Neural crest cell (in vitro differentiated cells): ENCODE measurements at regions not wholly inside any gene's neighbourhood (a gene's known extent, or its start where the extent isn't known, plus 50 kb on each side); places are given as distances from the start of the nearest gene placed in this dataset.

ENCODE experiments used
- DNase-seq: peaks from one replicate; pipeline ENCODE4 v3.0.0; 2021; ENCODE audit warnings: low read depth, mixed read lengths, low spot score
- H3K27ac Mint-ChIP-seq: one replicate; pipeline ENCODE4 v1.8.0; 2021; ENCODE audit warnings: mild to moderate bottlenecking, mixed read lengths; ENCODE audit not compliant: unreplicated experiment
- H3K27me3 Mint-ChIP-seq: 2 replicates; pipeline ENCODE4 v1.8.0; 2021; ENCODE audit warnings: low read depth, mild to moderate bottlenecking, mixed read lengths
- H3K36me3 Mint-ChIP-seq: 2 replicates; pipeline ENCODE4 v1.8.0; 2021; ENCODE audit warnings: low read depth, mild to moderate bottlenecking, mixed read lengths
- H3K4me1 Mint-ChIP-seq: 2 replicates; pipeline ENCODE4 v1.8.0; 2021; ENCODE audit warnings: mixed read lengths
- H3K4me3 Mint-ChIP-seq: one replicate; pipeline ENCODE4 v1.8.0; 2021; ENCODE audit warnings: mild to moderate bottlenecking, mixed read lengths
- H3K9me3 Mint-ChIP-seq: 2 replicates; pipeline ENCODE4 v1.8.0; 2021; ENCODE audit warnings: mixed read lengths
- TF ChIP-seq, protein P1 (sequence below): fragments of 200-600 bp; sonication (generic); conservative IDR thresholded peaks from 2 replicates; pipeline ENCODE4 v1.5.0; 2021; ENCODE audit warnings: antibody characterized with exemption, mild to moderate bottlenecking

- Mint-ChIP-seq H3K4me3 (peak overlapping the region; percentile 25), H3K27me3 (no peaks in the 10 kb centered on the region), H3K4me1 (peaks cover 49% of the 10 kb centered on the region)
Measured at GRCh38 chr6:113731541-113731940, 125.6 kb upstream of the MARCKS start.

GRCh38 chr6:113732384-113732966 is 124.7 kb upstream of the MARCKS start:
- peaks cover 44% of the 10 kb centered on the region for H3K4me1 Mint-ChIP-seq

More at GRCh38 chr6:113731541-113731940, 125.6 kb upstream of the MARCKS start:
- Mint-ChIP-seq H3K27ac (peak overlapping the region; percentile 81), H3K36me3 (peaks cover under 1% of the 10 kb centered on the region), H3K9me3 (peaks cover 2% of the 10 kb centered on the region)
- no peak for DNase-seq
- TF ChIP-seq, protein P1, sequence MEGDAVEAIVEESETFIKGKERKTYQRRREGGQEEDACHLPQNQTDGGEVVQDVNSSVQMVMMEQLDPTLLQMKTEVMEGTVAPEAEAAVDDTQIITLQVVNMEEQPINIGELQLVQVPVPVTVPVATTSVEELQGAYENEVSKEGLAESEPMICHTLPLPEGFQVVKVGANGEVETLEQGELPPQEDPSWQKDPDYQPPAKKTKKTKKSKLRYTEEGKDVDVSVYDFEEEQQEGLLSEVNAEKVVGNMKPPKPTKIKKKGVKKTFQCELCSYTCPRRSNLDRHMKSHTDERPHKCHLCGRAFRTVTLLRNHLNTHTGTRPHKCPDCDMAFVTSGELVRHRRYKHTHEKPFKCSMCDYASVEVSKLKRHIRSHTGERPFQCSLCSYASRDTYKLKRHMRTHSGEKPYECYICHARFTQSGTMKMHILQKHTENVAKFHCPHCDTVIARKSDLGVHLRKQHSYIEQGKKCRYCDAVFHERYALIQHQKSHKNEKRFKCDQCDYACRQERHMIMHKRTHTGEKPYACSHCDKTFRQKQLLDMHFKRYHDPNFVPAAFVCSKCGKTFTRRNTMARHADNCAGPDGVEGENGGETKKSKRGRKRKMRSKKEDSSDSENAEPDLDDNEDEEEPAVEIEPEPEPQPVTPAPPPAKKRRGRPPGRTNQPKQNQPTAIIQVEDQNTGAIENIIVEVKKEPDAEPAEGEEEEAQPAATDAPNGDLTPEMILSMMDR: no peak

GRCh38 chr6:113733381-113733780 is 123.8 kb upstream of the MARCKS start:
- no peak for DNase-seq
- no peaks in the 10 kb centered on the region for H3K36me3 Mint-ChIP-seq
- peaks cover 2% of the 10 kb centered on the region for H3K9me3 Mint-ChIP-seq
- peaks cover 37% of the 10 kb centered on the region for H3K4me1 Mint-ChIP-seq
- no peaks in the 10 kb centered on the region for H3K27me3 Mint-ChIP-seq
- H3K27ac Mint-ChIP-seq: peak overlapping the region; percentile 69
- no peak overlapping the region for H3K4me3 Mint-ChIP-seq
- TF ChIP-seq, protein P1: no peak

More at GRCh38 chr6:113732384-113732966, 124.7 kb upstream of the MARCKS start:
- peak overlapping the region; percentile 52 for H3K4me3 Mint-ChIP-seq
- DNase-seq: peak; percentile 53
- peak overlapping the region; percentile 88 for H3K27ac Mint-ChIP-seq
- H3K36me3 Mint-ChIP-seq: no peaks in the 10 kb centered on the region
- no peaks in the 10 kb centered on the region for H3K27me3 Mint-ChIP-seq
- TF ChIP-seq, protein P1: no peak
- peaks cover 2% of the 10 kb centered on the region for H3K9me3 Mint-ChIP-seq

DNA sequence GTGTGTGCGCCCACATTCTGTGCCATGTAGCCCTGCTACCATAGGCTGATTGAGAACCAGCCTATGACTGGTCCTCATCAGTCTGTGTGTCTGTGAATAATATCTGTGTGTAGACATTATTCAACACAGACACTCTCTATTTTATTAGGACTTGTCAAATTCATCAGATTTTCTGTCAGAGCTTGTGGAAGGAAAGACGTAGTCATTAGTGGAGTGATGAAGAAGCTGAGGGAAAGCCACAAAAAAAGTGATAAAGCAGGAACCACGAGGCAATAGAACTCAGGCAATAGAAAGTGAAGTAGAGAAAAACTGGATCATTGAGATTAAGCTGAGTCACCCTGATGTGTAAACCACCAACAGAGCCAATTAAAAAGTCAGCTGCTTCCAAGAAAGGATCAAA is 122.2 kb upstream of the MARCKS start:
- no peaks in the 10 kb centered on the region for H3K9me3 Mint-ChIP-seq
- H3K4me3 Mint-ChIP-seq: no peak overlapping the region
- H3K27ac Mint-ChIP-seq: peak overlapping the region; percentile 29
- H3K36me3 Mint-ChIP-seq: no peaks in the 10 kb centered on the region
- no peaks in the 10 kb centered on the region for H3K27me3 Mint-ChIP-seq
- no peak for DNase-seq
- peaks cover 33% of the 10 kb centered on the region for H3K4me1 Mint-ChIP-seq
- TF ChIP-seq, protein P1: no peak

GRCh38 chr6:113735491-113735890 is 121.7 kb upstream of the MARCKS start:
- Mint-ChIP-seq H3K4me3 (no peak overlapping the region), H3K4me1 (peaks cover 33% of the 10 kb centered on the region), H3K27ac (no peak overlapping the region), H3K9me3 (no peaks in the 10 kb centered on the region), H3K36me3 (no peaks in the 10 kb centered on the region), H3K27me3 (no peaks in the 10 kb centered on the region)
- TF ChIP-seq, protein P1: no peak
- no peak for DNase-seq
